TTC549 (cell line): ENCODE measurements at regions not wholly inside any gene's neighbourhood (a gene's known extent, or its start where the extent isn't known, plus 50 kb on each side); places are given as distances from the start of the nearest gene placed in this dataset.

Experiments
- FAIRE-seq: peaks from 2 replicates; lab custom pipeline; 2012; peaks lifted over from hg19 to GRCh38; lab: Jason Lieb, UNC

DNA sequence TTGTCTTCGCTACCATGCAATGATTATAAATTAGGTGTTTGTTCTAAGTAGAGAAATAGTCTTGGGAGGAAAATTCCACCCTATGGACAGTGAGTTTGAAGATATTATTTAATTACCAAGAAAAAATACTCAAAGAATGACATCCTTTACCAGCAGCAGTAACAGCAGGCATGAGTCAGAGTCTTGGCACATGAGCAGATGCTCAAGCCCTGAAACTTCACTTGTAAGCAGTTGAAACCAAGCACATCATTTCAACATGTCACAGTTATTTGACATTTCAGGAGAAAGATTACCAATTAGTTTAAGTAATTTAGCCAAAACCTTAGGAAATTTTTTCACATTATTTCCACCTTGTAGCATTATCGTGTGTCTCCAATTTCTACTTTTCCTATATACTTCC is 99.2 kb downstream of the C12orf50 start:
- no peak for FAIRE-seq

DNA sequence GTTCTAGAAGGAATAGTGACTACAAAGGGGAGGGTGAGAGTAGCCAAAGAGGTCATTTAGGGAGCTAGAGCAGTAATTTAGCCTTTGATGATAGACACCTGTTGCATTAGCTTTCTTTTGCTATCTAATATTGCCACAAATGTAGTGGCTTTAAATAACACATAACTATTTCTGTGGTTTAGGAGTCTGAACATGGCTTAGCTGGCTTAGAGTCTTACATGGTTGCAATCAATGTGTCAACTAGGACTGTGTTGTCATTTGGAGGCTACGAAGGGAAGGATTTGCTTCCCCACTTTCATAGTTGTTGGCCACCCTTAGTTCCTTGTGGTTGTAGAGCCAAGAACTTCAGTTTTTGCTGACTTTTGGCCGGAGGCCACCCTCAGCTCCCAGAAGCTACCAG is 99.9 kb downstream of the C12orf50 start:
- no peak for FAIRE-seq

DNA sequence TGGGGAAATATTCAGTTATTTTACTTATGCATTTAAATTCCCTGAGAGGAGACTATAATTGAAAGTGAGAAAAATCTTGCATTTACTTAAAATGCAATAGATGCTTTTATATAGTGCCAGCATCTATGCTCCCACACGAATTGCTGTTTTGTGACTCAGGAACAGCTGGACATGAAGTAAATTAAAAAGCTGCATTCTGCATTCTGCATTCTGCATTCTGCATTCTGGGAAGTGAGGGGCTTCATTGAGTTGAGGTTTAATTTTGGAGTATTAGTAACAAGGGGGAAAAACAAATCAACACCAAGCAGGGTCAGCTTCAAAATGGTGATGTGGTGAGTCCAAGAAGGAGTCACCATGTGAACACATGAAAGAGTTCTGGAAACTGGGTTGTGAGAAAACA is 101.2 kb downstream of the C12orf50 start:
- FAIRE-seq = no peak

DNA sequence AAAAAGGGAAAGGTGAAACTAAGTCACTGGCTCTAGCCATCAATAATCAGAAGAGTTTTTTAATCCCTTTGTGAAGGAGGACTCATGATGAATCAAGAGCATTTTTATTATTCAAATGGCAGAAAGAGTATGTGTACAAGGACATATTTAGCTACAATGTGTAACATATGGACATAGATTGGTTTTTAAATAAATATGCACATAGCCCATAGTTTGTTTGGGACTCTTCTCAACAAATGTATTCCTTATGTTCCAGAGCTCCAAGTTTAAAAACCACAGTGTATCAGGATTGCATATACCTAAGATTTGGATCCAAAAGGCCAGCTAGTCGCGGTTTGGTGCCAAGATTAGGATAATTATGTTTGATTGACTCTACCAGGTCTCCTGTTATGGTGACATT is 104.2 kb downstream of the C12orf50 start:
- no peak for FAIRE-seq

DNA sequence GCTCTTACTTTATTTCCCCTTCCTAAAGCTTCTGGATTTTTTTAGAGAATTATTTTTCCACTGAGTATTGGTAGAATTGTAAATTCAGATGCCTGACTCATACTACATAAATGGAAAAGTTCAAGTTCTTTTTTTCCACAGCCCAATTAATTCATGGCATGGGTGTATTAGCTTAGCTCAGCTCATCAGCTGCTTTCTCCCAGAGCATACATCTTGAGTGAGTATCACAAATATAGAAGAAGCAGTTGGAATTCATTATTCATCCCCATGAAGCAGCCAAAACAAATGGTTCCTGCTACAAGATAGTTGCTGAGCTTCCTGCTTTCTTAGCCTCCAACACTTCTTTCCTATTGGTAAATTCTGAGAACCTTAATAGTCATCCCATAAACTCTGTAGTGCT is 105.1 kb downstream of the C12orf50 start:
- no peak for FAIRE-seq

DNA sequence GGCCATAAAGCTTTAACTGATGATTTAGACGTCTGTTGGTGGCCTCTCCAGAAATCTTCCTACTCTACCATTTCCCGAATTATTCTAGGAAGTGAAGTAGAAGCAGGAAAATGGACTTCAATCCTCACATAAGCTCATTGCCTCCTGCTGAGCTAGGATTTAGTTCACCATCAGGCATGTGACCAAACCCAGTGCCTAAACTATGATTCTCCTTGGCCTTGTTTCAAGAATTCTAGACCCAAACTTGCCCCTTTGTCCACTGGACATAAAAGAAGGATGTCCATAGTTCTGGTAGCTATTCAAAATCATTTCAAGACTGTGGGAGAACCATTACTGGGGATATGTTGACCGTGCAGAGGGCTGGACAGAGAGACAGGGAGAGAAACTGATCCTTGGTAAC is 105.8 kb downstream of the C12orf50 start:
- no peak for FAIRE-seq

DNA sequence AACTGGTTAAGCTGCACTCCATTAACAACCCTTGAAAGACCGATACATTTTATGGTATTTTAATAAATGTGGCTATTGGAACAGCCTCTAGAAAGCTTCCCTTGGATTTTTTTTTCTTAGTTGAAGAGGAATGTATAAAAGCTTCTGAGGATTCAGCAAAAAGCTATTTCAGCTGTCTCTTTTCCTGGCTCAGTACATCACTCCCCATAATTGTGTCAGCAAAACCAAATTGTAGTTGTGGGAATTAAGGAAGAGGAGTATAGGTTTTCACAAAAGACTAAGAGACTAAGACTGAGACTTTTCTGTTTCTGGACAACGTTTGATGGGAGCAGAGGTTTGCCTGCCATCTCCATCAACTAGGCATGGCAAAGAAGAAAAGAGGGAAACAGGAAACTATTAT is 106.5 kb downstream of the C12orf50 start:
- FAIRE-seq = no peak

DNA sequence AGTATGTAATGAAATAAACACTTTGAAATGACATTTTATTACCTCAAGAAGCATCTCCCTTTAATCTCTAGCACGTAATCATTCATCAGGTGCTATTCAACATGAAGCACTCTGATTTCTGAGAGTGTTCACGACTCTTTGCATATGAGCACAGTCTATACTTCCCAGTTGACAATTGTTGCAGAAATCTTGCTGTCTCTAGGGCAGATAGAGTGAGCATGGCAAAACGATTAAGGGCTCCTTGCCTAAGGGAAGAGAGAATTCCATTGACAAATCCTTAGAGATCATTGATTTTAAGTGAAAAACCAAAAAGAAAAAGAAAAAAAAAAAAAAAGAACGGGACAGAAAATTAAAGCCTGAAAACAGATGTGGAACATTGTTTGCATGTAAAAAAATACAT is 107.6 kb downstream of the C12orf50 start:
- FAIRE-seq = no peak

DNA sequence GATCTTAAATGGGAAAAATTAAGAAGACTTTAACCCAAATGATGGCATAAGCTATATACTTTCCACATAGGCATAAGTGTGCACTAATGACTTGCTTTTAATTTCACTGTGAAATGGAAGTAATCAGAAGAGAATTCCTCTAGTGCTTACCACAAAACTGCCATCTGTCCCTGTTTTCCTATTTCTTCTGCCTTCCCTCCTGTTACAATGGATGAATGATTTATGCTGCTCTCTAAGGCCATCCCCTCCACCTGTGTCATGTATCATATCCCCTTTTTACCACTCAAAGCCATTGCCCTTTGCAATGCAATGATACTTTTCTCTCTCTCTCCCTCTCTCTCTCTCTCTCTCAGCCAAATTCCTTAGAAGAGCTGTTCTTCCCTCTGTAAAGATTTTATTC is 109.1 kb downstream of the C12orf50 start:
- FAIRE-seq = no peak

DNA sequence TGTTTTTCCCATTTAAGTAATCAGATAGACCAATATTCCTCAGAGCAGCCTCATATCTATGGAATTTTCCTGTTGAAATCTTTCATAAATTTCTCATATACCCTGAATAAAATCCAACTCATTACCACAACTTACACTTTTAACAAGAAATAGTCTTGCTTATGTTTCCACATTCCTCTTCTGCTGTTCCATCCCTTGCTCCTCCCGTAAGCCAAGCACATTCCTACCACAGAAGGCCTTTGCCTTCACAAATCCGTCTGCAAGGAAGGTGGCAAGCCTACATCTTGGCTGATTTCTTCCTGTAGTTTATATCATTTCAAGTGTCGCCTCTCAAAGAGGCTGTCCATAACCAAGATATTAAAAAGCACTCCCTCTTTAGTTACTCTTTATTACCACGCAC is 127.7 kb downstream of the C12orf50 start:
- FAIRE-seq = no peak

DNA sequence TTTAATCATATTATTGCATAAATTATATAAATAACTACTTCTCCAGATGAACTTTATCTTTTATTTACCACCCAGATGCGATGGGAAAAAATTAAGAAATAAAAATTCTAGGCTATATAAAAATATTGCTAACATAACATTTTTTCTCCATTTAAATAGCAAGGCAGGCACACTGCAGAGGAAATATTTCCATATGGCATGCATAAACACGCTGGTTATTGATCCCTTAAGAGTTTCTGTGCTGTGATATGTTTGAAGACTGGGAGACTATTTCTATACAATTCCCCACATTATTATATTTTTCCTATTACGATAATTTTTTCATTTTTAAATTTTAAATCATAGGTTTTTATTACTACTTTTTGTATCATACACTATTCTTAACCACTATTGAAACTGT is 131.5 kb downstream of the C12orf50 start:
- no peak for FAIRE-seq

DNA sequence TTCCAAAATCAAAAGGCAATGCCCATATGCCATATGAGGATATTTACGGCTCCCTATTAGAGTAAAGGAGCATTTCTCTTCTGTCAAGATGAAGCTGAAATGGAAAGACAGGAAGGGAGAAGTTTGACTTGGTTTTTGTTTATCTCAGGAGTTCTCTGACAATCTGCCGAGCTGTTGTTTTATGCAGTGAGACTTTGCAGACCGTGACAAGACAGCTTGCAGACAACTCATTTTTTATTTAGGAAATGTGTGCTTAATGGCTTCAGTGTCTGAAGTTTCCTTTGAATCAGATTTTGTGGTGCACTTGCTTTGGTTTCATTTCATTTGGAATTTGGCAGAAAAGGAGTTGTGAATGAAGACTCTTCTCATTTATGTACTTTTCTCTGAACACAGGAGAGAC is 145.4 kb downstream of the C12orf50 start:
- no peak for FAIRE-seq

DNA sequence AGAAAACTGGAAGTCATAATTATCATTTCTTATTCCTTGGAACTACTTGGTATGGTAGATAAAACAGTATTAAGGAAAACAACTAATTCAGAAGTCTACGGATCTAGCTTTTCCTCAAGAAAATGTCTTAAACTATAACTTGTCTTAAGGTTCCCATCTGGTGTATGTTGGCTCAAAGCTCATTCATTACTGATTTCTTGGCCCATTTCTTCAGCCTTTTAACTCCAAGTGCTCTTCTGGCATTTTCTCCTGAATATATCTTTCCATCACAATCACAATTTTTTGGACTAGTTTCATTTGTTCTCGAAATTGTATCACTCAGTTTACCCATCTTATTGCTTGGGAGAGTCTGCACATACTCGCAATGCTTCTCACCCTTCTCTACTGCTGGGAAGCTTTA is 150.1 kb downstream of the C12orf50 start:
- FAIRE-seq = no peak

DNA sequence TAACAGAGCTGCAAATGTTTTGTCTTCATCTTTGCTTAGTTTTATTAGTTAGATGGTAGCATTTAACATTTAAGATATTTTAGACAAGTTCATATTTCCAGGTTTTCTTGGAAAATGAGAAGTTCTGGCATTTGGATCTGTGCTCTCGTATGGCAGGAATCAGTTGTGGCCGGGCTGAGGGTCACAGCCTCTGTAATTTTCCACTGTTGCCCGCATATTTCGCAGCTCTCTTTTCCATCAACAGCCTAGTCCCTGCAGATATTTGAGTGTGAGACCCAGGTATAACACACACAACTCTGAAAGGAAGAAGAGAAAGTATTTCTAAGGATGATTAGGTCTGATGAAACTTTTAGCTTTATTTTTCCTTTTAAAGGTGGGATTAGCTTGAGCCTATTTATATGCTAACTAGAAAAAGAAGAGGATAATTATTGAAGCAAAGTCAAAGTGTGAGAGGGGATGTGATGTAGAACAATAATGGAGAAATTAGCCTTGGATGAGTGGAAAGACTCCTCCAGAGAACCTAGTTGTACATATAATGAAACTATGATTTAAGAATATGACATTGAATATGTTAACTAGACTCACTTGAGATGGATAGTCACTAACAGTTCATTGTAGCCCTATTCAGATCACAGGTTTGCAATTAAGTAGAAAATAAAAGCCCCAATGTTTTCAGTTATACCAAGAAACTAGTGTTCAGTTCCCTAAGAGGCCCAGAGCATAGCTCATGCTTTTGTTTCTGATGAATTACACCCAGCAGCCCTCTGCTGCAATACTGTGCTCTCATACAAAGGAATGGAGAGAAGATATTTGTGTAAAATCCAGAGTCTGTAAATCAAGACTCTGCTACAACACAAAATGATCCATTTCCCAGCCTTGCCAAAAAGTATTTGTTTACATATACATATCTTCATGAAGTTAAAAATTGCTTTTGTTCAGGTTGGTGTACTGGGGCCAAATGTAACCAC is 158.4 kb downstream of the C12orf50 start:
- FAIRE-seq = no peak

DNA sequence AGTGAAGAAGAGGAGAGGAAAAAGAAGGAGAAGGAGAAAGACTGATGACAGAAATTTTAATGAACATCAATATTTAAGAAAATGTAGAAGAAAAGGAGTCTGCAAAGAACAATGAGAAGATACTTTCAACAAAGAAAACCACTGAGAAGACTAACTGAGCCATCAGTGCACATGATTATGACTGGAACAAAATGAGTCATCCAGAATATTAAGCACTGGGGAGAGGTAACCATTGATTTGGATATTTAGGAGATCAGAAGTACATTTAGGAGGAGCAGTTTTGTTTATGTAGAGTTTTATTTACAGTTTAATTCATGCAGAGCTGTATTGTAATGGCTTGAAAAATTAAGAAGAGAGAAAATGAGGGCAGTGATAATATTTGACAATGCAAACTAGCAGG is 159.1 kb downstream of the C12orf50 start:
- FAIRE-seq = no peak

DNA sequence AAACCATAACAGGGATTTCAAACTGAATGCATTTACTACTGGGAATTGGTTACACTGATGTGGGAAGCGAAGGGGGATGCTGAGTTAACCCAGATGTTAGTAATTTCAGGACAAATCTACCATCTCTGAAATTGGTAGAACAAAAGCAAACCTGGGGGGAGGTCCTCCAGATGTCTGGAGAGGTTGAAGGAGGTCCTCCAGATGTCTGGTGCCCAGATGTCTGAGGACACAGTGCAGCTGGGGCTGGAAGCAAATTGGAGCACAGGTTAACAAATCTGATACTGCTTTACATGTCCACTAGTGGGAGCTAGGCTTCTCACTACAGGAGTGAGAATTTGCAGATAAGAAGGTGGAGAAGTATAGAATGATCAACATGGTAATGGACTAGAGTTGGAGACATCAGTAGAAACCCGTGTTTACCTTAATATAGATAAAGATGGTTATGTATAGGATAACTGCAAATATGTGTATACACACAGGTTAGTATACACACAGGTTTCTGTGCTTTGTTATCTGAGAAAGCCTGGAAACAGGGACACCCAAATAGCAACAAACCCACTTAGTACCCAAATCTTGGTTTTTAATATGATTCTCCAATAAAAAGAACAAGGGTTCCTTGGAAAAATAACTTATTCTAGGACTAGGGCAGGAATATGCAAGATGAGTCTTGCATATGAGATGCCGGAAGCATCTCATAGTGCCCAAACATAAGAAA is 162.5 kb downstream of the C12orf50 start:
- no peak for FAIRE-seq

DNA sequence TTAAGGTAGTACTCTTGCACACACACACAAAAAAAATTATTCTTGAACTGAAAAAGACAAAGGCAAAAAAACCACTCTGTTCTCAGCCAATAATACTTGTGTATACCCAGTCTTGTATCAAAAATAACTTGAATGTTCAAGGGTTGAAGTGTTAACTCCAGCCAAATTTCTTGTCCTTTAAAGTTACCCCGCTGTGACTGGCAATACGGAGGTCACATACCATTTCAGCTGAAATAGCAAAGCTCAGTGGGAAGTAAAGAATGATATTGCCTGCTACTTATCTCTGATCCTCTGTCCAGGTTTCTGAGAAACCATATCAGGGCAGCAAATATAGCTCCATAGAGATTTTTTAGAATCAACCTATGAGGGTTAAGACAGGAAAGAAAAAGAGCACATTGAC is 167.4 kb downstream of the C12orf50 start:
- FAIRE-seq = no peak

DNA sequence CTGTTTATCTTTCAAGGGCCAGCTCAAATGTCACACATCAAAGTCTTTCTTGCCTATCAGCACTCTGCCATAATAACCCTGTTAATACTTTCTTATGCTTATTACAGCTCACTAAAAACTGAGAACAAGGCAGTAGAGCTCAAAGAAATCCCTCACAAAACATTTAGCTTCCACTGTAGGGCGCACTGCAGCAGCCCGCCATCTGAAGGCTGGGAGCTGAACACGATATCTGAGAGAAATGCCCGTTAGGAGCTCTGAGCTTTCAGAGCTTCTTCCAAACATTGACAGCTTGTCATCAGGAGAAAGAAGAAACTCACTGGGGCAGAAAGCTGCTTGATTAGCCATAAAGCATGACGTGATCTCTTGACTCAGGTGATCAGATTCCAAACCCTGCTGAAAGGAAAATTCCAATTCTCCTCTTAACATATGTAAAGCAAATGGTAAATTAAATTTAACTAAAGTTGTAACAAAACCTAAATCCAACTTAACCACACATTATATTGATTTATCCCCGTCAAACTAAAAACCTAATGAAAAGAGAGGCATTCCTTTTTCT is 175.7 kb downstream of the C12orf50 start:
- FAIRE-seq = no peak

DNA sequence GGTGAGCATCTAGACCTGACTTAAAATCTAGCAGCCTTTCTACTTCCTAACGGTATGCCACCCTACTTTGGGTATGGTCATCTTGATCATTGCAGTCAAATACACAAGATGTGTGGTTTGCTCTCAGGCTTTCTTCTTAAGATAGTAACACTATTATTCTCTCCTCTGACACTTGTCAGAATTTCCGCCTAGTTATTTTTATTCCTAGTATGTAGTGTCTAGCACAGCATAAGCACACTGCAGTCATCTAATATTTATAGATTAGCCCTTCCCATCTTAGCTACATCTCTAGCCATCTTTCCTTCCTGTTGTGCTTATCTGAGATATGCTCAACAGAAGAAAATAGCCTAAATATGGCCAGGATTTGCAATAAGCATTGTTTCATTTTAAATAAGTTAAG is 180.1 kb downstream of the C12orf50 start:
- FAIRE-seq = no peak

DNA sequence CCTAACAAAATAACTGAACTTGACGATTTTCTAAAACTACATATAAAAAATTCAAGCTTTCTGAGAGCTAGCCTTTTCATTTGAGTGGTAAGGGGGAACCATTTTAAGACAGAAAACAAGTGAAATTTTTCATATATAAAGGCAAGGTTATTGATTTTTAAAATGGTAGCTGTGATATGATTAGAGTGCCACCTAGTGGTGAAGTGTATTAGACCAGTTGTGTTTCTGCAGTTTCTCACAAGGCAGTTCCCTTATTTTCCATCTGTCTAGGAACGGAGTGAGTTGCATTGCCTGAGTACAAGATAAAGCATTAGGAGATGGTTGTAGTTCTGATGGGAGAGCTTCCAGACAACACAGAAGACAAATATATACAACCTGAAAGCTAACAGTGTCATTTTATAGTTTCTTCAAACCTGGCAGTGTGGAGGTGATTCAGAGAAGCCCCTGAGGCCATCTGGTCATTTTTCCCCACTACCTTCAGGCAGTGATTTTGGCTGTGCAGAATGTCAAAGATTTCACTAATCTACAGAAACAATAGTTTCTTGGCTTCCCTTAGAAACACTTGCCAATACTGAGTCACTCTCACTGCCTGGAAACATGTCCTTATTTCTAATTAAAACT is 180.8 kb downstream of the C12orf50 start:
- FAIRE-seq = peak; percentile 77

DNA sequence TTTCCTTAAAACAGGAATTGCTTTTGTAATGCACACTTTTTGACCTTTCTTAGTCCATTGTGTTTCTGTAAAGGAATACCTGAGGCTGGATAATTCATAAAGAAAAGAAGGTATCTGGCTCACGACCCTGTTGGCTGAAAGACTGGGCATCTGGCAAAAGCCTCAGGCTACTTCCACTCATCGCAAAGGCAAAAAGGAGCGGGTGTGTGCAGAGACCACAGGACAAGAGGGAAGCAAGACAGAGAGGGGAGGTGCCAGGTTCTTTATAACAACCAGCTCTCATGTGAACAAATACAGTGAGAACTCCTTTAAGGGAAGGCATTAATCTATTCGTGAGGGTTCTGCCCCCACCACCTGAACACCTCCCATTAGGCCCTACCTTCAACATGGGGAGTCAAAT is 182.1 kb downstream of the C12orf50 start:
- no peak for FAIRE-seq

DNA sequence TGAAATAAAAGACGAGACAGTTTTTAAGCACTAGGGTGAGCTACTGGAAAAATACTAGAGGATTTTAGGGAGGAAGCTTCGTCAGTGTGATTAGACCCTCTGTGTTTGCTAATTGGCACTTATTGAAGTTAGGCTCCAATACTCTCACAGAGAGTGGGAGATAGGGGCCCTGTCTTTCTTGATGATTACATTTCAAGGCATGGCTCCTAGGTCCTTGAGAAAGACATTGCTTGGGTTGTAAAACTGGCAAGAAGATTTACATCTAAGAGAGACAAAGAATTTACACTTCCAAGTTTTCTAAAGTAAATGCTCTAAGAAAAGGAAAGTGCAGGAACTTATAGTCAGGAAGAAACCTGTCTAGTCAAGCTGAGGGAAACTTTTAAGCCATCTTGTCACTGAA is 183.2 kb downstream of the C12orf50 start:
- no peak for FAIRE-seq

DNA sequence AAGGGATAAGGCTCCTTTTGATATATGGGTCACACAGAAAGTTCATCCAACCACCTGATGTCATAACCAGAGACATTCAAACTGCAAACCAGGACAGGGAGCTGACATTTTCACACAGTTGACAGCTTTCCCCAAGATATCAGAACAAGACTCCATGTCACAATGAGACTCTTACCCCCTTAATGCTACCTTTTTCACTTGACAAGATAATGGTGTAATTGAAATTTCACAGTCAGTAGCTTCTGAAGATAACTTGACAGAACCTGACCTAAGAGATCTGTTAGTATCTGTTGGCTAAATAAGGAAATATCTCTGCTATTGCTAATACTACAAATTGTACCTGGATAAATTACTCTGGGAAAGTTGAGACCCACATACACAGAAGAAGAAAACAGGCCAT is 187.3 kb downstream of the C12orf50 start:
- FAIRE-seq = no peak
